8988T (cell line): ENCODE measurements at regions not wholly inside any gene's neighbourhood (a gene's known extent, or its start where the extent isn't known, plus 50 kb on each side); places are given as distances from the start of the nearest gene placed in this dataset.
"Not testable (repeated sequence)": the region's sequence is repeated elsewhere in the genome, so short reads cannot be mapped to it uniquely, and the experiment has no call there.

Experiments
- DNase-seq: peaks from one replicate; pipeline ENCODE4 v3.0.0; 2011

- no peak for DNase-seq
Measured at GRCh38 chr14:43001731-43002130, 1395.1 kb downstream of the LRFN5 start.

DNA sequence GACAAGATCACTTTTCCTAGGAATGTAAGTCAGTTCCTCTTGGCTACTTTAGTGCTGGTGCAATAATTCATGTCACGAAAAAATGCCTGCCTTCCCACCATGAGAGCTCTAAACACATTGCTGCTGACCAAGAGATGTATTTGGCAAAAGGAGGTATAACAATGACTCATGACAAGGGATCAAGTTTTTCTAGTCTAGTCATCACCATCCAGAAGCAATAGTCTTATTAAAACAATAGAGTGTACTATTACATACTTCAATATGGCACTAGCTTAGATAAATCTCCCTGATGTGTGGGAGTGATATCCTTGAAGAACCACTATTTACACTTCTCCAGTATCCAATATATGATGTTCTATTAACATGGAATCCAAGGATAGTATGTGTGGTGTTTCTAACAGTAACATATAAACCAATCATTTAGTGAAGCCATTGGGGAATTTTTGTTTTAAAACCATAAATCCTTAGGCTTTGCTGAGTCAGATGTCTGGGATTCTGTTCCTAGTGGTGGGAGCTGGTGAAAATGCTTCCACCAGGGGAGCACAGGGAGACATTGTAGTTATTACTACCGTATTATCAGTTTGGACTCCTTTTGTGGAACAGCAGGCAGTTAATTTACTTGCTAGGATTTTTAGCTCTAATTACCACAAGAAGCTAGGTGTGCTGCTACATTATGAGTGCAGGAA lies 1387.5 kb downstream of the LRFN5 start:
- no peak for DNase-seq

GRCh38 chr14:42992930-42993329 lies 1386.3 kb downstream of the LRFN5 start:
- no peak for DNase-seq

DNA sequence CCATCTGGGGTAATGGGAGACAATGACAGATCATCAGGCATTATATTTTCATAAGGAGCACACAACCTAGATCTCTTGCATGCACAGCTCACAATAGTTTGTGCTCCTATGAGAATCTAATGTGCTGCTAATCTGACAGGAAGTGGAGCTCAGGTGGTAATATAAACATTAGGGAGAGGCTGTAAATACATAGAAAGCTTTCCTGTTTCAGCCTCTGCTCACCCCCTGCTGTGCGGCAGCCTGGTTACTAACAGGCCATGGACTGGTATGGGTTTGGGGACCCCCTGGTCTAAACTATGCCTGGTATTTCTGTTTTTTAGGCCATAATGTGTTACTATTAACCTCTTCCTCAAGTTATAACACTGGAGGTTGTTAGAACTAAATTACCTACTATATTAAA lies 1373.7 kb downstream of the LRFN5 start:
- no peak for DNase-seq

GRCh38 chr14:42973171-42973570 lies 1366.5 kb downstream of the LRFN5 start:
- not testable (repeated sequence) for DNase-seq

- DNase-seq, result no peak
Measured at GRCh38 chr14:42965512-42965911, 1358.8 kb downstream of the LRFN5 start.

- DNase-seq, result no peak
Measured at GRCh38 chr14:42961509-42961908, 1354.8 kb downstream of the LRFN5 start.

DNA sequence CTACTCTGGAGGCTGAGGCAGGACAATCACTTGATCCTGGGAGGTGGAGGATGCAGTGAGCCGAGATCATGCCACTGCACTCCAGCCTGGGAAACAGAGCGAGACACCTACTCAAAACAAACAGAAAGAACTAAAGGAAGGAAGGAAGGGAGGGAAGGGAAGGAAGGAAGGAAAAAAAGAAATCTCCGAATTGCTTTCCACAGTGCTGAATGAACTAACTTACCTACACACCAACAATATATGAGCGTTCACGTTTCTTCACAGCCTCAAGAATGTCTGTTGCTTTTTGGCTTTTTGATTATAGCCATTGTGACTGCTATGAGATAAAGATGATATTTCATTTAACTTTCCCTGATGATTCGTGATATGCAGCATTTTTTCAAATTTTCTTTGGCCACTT lies 1343.7 kb downstream of the LRFN5 start:
- no peak for DNase-seq

GRCh38 chr14:42947991-42948390 lies 1341.3 kb downstream of the LRFN5 start:
- DNase-seq, result no peak

DNA sequence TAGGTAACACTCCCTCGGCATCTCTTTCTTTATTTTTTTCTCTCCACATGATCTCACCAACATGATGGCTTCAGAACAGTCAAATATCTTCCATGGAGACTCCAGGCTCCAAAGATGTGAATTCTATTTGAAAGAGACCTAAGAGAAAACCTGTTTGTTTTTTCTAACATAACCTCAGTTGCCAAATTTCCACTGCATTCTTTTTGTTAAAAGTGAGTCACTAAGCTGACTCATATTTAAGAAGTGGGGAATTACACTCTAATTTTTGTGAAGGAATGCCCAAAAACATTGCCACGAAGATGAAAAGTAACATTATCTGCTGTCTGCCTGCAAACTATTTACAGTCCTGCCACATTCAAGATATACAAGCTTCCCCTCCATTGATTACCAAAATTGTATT lies 1337.6 kb downstream of the LRFN5 start:
- no peak for DNase-seq

- no peak for DNase-seq
Measured at GRCh38 chr14:42931308-42931707, 1324.6 kb downstream of the LRFN5 start.

DNA sequence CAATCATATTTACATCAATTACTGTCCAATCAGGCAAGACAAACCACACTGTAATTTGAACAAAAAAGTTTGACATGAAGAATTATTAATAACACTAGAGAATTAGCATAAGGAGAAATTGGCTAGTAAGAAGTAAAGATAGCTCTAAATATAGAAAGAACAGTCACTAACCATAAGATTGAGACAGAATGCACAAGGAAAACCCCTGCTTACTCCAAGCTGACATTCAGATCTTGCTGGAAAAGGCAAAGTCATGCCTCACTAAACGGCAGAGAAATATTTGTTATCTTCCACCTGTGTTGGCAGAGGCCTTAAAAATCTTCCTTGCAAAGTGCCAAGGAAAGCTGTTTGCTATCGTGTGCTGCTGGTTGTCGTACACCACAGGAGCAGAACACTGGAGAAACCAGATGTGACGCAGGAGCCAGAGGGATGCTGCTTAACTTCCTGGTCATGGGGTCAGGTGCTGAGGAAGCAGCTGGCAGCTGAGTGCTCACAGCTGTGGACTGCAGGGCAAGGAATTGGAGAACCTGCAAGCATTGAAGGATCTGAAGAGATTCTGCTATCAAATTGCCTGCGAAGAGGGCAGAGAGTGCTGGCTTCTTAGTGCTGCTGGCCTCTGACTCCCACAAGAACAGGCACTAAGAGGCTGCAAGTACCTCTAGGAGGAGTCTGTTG lies 1323.3 kb downstream of the LRFN5 start:
- DNase-seq, result no peak

- no peak for DNase-seq
Measured at GRCh38 chr14:42927313-42927712, 1320.6 kb downstream of the LRFN5 start.

- no peak for DNase-seq
Measured at GRCh38 chr14:42921901-42922300, 1315.2 kb downstream of the LRFN5 start.

- DNase-seq, result no peak
Measured at GRCh38 chr14:42918615-42919014, 1311.9 kb downstream of the LRFN5 start.

DNA sequence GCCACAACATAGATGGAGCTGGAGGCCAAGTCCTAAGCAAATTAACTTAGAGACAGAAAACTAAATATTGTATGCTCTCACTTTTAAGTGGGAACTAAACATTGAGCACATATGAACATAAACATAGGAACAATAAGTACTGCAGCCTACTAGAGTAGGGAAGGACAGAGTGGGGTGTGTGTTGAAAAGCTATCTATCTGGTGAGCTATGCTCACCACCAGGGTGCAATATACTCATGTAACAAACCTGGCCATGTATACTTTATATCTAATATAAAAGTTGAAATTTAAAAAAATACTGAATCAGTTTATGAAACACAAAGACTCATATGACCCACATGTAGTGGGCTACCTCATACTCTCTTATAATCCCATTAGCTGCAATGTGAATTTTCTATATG lies 1305.0 kb downstream of the LRFN5 start:
- no peak for DNase-seq

- DNase-seq, result no peak
Measured at GRCh38 chr14:42909659-42910058, 1303.0 kb downstream of the LRFN5 start.

DNA sequence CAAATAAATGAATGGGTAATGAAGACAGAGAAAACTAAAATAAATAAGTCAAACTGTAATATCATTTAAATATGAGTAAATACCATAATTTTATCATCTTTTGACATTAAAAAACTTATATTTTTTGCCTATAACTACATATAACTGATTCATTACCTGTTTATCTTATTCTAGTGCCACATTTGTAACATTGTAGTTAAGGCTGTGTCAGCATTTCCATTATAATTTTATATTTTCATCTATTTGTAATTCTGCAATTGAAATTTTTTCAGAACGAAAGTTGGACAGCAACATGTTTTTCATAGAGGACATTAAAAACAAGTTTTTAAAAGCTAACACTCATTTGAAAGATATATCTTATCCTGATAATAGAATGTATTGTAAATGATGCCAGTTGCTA lies 1286.5 kb downstream of the LRFN5 start:
- no peak for DNase-seq

GRCh38 chr14:42884100-42884499 lies 1277.4 kb downstream of the LRFN5 start:
- DNase-seq, result no peak

- no peak for DNase-seq
Measured at GRCh38 chr14:42877716-42878115, 1271.0 kb downstream of the LRFN5 start.

GRCh38 chr14:42872786-42873185 lies 1266.1 kb downstream of the LRFN5 start:
- DNase-seq, result no peak

GRCh38 chr14:42869681-42870080 lies 1263.0 kb downstream of the LRFN5 start:
- DNase-seq, result no peak

GRCh38 chr14:42862114-42862513 lies 1255.4 kb downstream of the LRFN5 start:
- DNase-seq, result no peak

DNA sequence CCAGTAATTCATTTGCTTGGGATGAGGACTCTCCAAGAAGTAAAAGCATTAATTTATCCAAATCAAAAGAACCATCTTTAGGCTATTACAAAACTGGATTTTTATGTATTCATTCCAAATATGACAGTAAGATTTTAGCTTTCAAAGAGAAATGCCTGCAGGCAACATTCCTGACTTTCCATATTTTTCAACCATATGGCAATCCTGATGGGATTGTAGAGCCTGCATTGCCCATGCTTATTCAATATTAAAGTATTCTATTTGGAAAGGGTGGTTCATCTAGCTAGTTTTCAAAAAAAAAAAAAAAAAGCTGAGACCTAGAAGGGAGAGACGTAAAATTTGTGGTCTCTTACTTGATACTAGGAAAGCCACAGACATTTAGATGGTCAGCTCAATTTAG lies 1253.7 kb downstream of the LRFN5 start:
- DNase-seq, result no peak

DNA sequence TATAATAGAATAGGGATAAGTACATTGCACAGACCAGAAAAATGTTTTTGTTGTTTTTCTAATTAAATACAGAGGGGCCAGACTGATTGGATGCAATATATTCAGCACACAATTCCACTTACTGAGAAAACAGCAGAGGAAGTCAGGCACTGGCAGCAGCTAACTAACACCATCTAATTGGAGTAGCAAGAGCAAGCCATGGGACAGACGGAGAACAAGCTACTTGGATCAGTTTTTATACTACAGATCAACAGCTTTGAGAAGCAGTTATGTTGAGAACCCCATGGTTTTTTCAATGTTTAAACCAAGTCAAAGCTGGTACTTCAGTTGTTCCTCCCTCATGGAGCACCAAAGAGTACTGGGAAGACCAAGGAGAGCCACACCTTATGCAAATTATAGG lies 1249.4 kb downstream of the LRFN5 start:
- DNase-seq, result no peak
